ENCODE measurements at regions not wholly inside any gene's neighbourhood (a gene's known extent, or its start where the extent isn't known, plus 50 kb on each side); places are given as distances from the start of the nearest gene placed in this dataset.

GRCh38 chrX:39388730-39389129 lies 587.5 kb downstream of the MID1IP1 start:
- TF ChIP-seq CTCF (IDR thresholded peaks at IDR 0.05; ENCODE audit: insufficient read depth, low read length, poor library complexity, severe bottlenecking): no peak
- no peak for TF ChIP-seq EZH2phosphoT487 (conservative IDR thresholded peaks at IDR 0.05; ENCODE audit: low read length)
